Loucy (cell line): ENCODE measurements at regions not wholly inside any gene's neighbourhood (a gene's known extent, or its start where the extent isn't known, plus 50 kb on each side); places are given as distances from the start of the nearest gene placed in this dataset.

Experiments
- EZH2phosphoT487 ChIP-seq: fragments of 200-600 bp; IDR thresholded peaks from 2 replicates; pipeline ENCODE4 v1.6.1; 2018; ENCODE audit warnings: antibody characterized with exemption, mild to moderate bottlenecking, moderate library complexity, borderline replicate concordance
- TF ChIP-seq, protein P1 (sequence below): fragments of 200-600 bp; sonication (generic); conservative IDR thresholded peaks from 2 replicates; pipeline ENCODE4 v1.5.1; 2014; ENCODE audit warnings: mild to moderate bottlenecking, antibody characterized with exemption, low read length

DNA sequence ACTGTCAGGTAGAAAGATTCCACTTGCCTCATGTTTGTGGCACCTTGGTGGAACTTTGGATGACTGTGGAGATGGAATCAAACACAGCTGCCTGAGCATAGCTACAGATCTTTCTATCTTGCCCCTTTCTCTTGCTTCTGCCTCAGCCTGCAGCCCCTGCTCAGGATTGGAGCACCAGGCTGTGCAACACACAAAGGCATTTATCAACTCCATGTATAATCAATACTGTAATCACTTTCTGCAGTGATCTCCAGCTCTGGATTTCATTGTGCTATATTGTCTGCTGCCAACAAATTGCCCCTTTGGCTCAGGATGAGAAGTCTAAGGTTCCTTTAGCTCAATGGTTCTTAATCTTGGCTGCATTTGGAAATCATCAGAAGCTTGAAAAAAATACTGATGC, 86.3 kb upstream of the PRPS1 start:
- TF ChIP-seq, protein P1, sequence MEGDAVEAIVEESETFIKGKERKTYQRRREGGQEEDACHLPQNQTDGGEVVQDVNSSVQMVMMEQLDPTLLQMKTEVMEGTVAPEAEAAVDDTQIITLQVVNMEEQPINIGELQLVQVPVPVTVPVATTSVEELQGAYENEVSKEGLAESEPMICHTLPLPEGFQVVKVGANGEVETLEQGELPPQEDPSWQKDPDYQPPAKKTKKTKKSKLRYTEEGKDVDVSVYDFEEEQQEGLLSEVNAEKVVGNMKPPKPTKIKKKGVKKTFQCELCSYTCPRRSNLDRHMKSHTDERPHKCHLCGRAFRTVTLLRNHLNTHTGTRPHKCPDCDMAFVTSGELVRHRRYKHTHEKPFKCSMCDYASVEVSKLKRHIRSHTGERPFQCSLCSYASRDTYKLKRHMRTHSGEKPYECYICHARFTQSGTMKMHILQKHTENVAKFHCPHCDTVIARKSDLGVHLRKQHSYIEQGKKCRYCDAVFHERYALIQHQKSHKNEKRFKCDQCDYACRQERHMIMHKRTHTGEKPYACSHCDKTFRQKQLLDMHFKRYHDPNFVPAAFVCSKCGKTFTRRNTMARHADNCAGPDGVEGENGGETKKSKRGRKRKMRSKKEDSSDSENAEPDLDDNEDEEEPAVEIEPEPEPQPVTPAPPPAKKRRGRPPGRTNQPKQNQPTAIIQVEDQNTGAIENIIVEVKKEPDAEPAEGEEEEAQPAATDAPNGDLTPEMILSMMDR, result no peak
- TF ChIP-seq EZH2phosphoT487, result no peak
